H1 (cell line): ENCODE measurements at regions not wholly inside any gene's neighbourhood (a gene's known extent, or its start where the extent isn't known, plus 50 kb on each side); places are given as distances from the start of the nearest gene placed in this dataset.

ENCODE experiments used
- CTCF ChIA-PET: fragments of 300-600 bp; sonication (Branson Sonifier 250); formaldehyde crosslinking; loops from one replicate; lab custom pipeline; 2021; ENCODE audit not compliant: partially characterized antibody; lab: Charles Lee
- POLR2A ChIA-PET: fragments of 300-600 bp; sonication (Branson Sonifier 250); formaldehyde crosslinking; loops from one replicate; lab custom pipeline; 2021; ENCODE audit warnings: inconsistent platforms; ENCODE audit not compliant: partially characterized antibody; lab: Charles Lee
- DNase-seq, 2 experiments: peaks; one replicate each; pipeline versions ENCODE4 v3.0.0 to v3.0.0-alpha.2; 2010 to 2022; ENCODE audit warnings: low spot score in 2 of 2, low read depth in 1 of 2, mixed read lengths in 1 of 2
- FAIRE-seq: peaks from 2 replicates; lab custom pipeline; 2011; peaks lifted over from hg19 to GRCh38; lab: Jason Lieb, UNC
- H2AFZ ChIP-seq: 2 replicates; pipeline ENCODE4 v1.8.1; 2012; ENCODE audit warnings: low read length, inconsistent platforms
- H2AK5ac ChIP-seq: 2 replicates; pipeline ENCODE4 v1.6.1; 2013; ENCODE audit warnings: low read depth, low read length
- H2BK120ac ChIP-seq: replicated peaks from 2 replicates; pipeline ENCODE3; 2013; ENCODE audit warnings: low read depth, low read length, inconsistent platforms
- H2BK12ac ChIP-seq: 2 replicates; pipeline ENCODE4 v1.6.1; 2013; ENCODE audit warnings: low read depth, low read length
- H2BK15ac ChIP-seq: 2 replicates; pipeline ENCODE4 v1.6.1; 2013; ENCODE audit warnings: low read length
- H2BK20ac ChIP-seq: 2 replicates; pipeline ENCODE4 v1.6.1; 2013; ENCODE audit warnings: low read length
- H2BK5ac ChIP-seq: 2 replicates; pipeline ENCODE4 v1.6.1; 2013; ENCODE audit warnings: low read depth, low read length
- H3K14ac ChIP-seq: 2 replicates; pipeline ENCODE4 v1.6.1; 2013; ENCODE audit warnings: inconsistent platforms; ENCODE audit not compliant: insufficient read length
- H3K18ac ChIP-seq: 2 replicates; pipeline ENCODE4 v1.6.1; 2013; ENCODE audit warnings: low read length; ENCODE audit errors: extremely low read depth
- H3K23ac ChIP-seq: 2 replicates; pipeline ENCODE4 v1.6.1; 2013; ENCODE audit warnings: inconsistent platforms; ENCODE audit not compliant: insufficient read length
- H3K23me2 ChIP-seq: 2 replicates; pipeline ENCODE4 v1.6.1; 2013; ENCODE audit warnings: low read depth, low read length
- H3K27ac ChIP-seq: 2 replicates; pipeline ENCODE4 v1.6.1; 2011; ENCODE audit warnings: low read depth, low read length, inconsistent platforms
- H3K27me3 ChIP-seq, 4 experiments: replicated peaks in 1 of 4; 1 replicate in 1 of 4; 2 replicates in 3 of 4; pipeline versions ENCODE4 v1.6.1 to v1.8.1; 2011 to 2013; ENCODE audit warnings: low read length in 3 of 4, mild to moderate bottlenecking in 3 of 4, inconsistent platforms in 2 of 4, mixed read lengths in 2 of 4, moderate library complexity in 1 of 4; ENCODE audit not compliant: control insufficient read depth in 3 of 4, insufficient read depth in 3 of 4; ENCODE audit errors: extremely low read depth in 1 of 4
- H3K36me3 ChIP-seq, 4 experiments: 2 replicates each; pipeline versions ENCODE4 v1.6.1 to v1.8.1; 2011 to 2013; ENCODE audit warnings: mild to moderate bottlenecking in 4 of 4, low read length in 3 of 4, moderate library complexity in 2 of 4, control low read depth in 1 of 4, inconsistent platforms in 1 of 4; ENCODE audit not compliant: insufficient read depth in 4 of 4, control insufficient read depth in 2 of 4
- H3K4ac ChIP-seq: replicated peaks from 2 replicates; pipeline ENCODE3; 2013; ENCODE audit warnings: low read length, low read depth, mixed read lengths, inconsistent platforms; ENCODE audit not compliant: insufficient read length
- H3K4me1 ChIP-seq, 4 experiments: replicated peaks in 1 of 4; 1 replicate in 1 of 4; 2 replicates in 3 of 4; pipeline versions ENCODE4 v1.6.1 to v1.8.1; 2011 to 2013; ENCODE audit warnings: low read length in 3 of 4, inconsistent platforms in 2 of 4, mixed read lengths in 1 of 4; ENCODE audit not compliant: insufficient read depth in 4 of 4, control insufficient read depth in 3 of 4
- H3K4me2 ChIP-seq, 2 experiments: 2 replicates each; pipeline versions ENCODE4 v1.6.1 to v1.8.1; 2011 to 2013; ENCODE audit warnings: low read depth in 2 of 2, low read length in 2 of 2, control low read depth in 1 of 2, inconsistent platforms in 1 of 2, mild to moderate bottlenecking in 1 of 2; ENCODE audit not compliant: insufficient read depth in 1 of 2
- H3K4me3 ChIP-seq, 4 experiments: fragments of 200-600, 300-600 bp in 1 of 4; sonication (generic), shearing (Covaris generic), sonication (Bioruptor Twin) in 1 of 4; 2 replicates each; pipeline versions ENCODE4 v1.5.1 to v1.8.1; 2011 to 2016; ENCODE audit warnings: low read length in 4 of 4, low read depth in 3 of 4, control low read depth in 2 of 4, inconsistent platforms in 2 of 4, mild to moderate bottlenecking in 2 of 4, mixed read lengths in 1 of 4, moderate library complexity in 1 of 4; ENCODE audit not compliant: insufficient read depth in 2 of 4; ENCODE audit errors: extremely low read depth in 1 of 4
- H3K56ac ChIP-seq: replicated peaks from 2 replicates; pipeline ENCODE3; 2013; ENCODE audit warnings: low read depth, mild to moderate bottlenecking, mixed read lengths, low read length, inconsistent platforms; ENCODE audit not compliant: insufficient read length
- H3K79me1 ChIP-seq: 2 replicates; pipeline ENCODE4 v1.6.1; 2013; ENCODE audit warnings: low read depth, low read length, control low read depth
- H3K79me2 ChIP-seq, 2 experiments: 2 replicates each; pipeline versions ENCODE4 v1.6.1 to v1.8.1; 2012 to 2013; ENCODE audit warnings: low read length in 2 of 2, mild to moderate bottlenecking in 2 of 2, inconsistent platforms in 1 of 2; ENCODE audit not compliant: insufficient read depth in 2 of 2, control insufficient read depth in 1 of 2
- H3K9ac ChIP-seq, 4 experiments: replicated peaks in 1 of 4; 1 replicate in 1 of 4; 2 replicates in 3 of 4; pipeline versions ENCODE4 v1.6.1 to v1.8.1; 2011 to 2013; ENCODE audit warnings: low read depth in 3 of 4, low read length in 3 of 4, control low read depth in 2 of 4, mild to moderate bottlenecking in 2 of 4, moderate library complexity in 2 of 4, inconsistent platforms in 1 of 4; ENCODE audit errors: extremely low read depth in 1 of 4
- H3K9me3 ChIP-seq, 2 experiments: 2 replicates each; pipeline versions ENCODE4 v1.6.1 to v1.8.1; 2012 to 2013; ENCODE audit warnings: mild to moderate bottlenecking in 2 of 2, moderate library complexity in 2 of 2, control low read depth in 1 of 2, inconsistent platforms in 1 of 2, low read depth in 1 of 2, low read length in 1 of 2, mixed read lengths in 1 of 2; ENCODE audit not compliant: insufficient read depth in 2 of 2
- H4K20me1 ChIP-seq, 2 experiments: replicated peaks in 1 of 2; 2 replicates each; pipeline versions ENCODE3 to v1.8.1; 2011 to 2013; ENCODE audit warnings: inconsistent platforms in 2 of 2, low read length in 2 of 2, mild to moderate bottlenecking in 1 of 2; ENCODE audit not compliant: insufficient read depth in 2 of 2, control insufficient read depth in 1 of 2
- H4K5ac ChIP-seq: 2 replicates; pipeline ENCODE4 v1.6.1; 2013; ENCODE audit warnings: low read length, low read depth, mixed read lengths, inconsistent platforms; ENCODE audit not compliant: insufficient read length
- H4K8ac ChIP-seq: 2 replicates; pipeline ENCODE4 v1.8.0; 2013; ENCODE audit warnings: mild to moderate bottlenecking, moderate library complexity, low read length, inconsistent platforms; ENCODE audit not compliant: insufficient read depth; ENCODE audit errors: extremely low read depth
- H4K91ac ChIP-seq: replicated peaks from 2 replicates; pipeline ENCODE3; 2013; ENCODE audit warnings: low read length, mixed read lengths, inconsistent platforms; ENCODE audit not compliant: insufficient read length
- CEBPB ChIP-seq: IDR thresholded peaks from 2 replicates; pipeline ENCODE4 v1.6.1; 2012; ENCODE audit warnings: low read depth, low read length
- CHD2 ChIP-seq: IDR thresholded peaks from 2 replicates; pipeline ENCODE4 v1.6.1; 2012; ENCODE audit warnings: low read length, improper control_type of control experiment
- EP300 ChIP-seq, 2 experiments: IDR thresholded peaks; 1 replicate in 1 of 2; 2 replicates in 1 of 2; pipeline ENCODE4 v1.6.1; 2011 to 2012; ENCODE audit warnings: low read depth in 2 of 2, low read length in 2 of 2, mild to moderate bottlenecking in 2 of 2, borderline replicate concordance in 1 of 2, inconsistent platforms in 1 of 2, moderate library complexity in 1 of 2

DNA sequence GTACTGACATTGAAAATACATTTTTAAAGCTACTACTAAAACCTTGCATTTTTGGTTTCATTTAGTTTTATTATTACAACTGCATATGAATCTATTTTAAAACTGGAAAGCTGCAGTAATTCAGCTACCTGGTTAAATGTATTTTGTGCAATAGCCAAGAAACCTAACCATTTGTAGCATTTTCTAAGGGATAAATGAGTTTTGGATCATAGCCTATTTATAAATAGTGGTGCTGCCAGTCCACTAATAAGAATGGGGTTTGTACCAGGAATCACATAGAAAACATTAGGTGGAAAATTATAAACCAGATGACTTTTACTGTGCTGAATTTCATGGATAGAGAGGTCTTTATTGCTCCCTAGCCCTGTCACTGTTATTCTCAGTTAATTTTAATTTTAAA is 454.7 kb downstream of the DIPK2A start:
- ChIA-PET POLR2A (no interaction called here), CTCF (no interaction called here)
- Histone ChIP-seq H3K4me2 (no peak overlapping the region), H3K18ac (no peak overlapping the region), H3K27ac (no peak overlapping the region), H3K27me3 (no peaks in the 10 kb centered on the region), H2BK120ac (no peak overlapping the region), H4K5ac (no peak overlapping the region), H3K9me3 (no peaks in the 10 kb centered on the region), H2BK20ac (no peak overlapping the region), H2BK15ac (no peak overlapping the region), H4K91ac (no peak overlapping the region), H3K4me3 (no peak overlapping the region), H3K23me2 (no peaks in the 10 kb centered on the region), H4K20me1 (no peaks in the 10 kb centered on the region), H2BK12ac (no peak overlapping the region), H4K8ac (no peak overlapping the region), H2AFZ (no peak overlapping the region), H3K79me2 (no peaks in the 10 kb centered on the region), H3K36me3 (no peaks in the 10 kb centered on the region), H3K79me1 (no peaks in the 10 kb centered on the region), H3K9ac (no peak overlapping the region), H2AK5ac (no peak overlapping the region), H3K4me1 (peaks cover 0 to 2% (median 0%) of the 10 kb centered on the region in 4 experiments; a peak in 1 of 7 replicates), H3K56ac (no peak overlapping the region), H3K4ac (no peak overlapping the region), H3K23ac (no peak overlapping the region), H2BK5ac (no peak overlapping the region), H3K14ac (no peak overlapping the region)
- FAIRE-seq = no peak
- DNase-seq = no peak
- TF ChIP-seq EP300 (IDR thresholded peaks at IDR 0.05; ENCODE audit: borderline replicate concordance in 1 of 2, low read depth in 2 of 2, low read length in 2 of 2) = no peak
- no peak for TF ChIP-seq CHD2
- TF ChIP-seq CEBPB = no peak
